GM18951 (cell line): ENCODE measurements at regions not wholly inside any gene's neighbourhood (a gene's known extent, or its start where the extent isn't known, plus 50 kb on each side); places are given as distances from the start of the nearest gene placed in this dataset.

Source experiments
- POLR2A ChIP-seq: IDR thresholded peaks from 4 replicates; pipeline ENCODE4 v1.6.1; 2011; ENCODE audit warnings: mild to moderate bottlenecking; ENCODE audit not compliant: insufficient read length, insufficient read depth; ENCODE audit errors: extremely low read depth
- in situ Hi-C: fragments of 300-500 bp; cut with MboI; formaldehyde crosslinking; loops from one replicate; pipeline ENCODE4 v1.12.0; 2022; ENCODE audit warnings: low sequenced_read_pairs, mixed read lengths, inconsistent platforms; ENCODE audit not compliant: unreplicated experiment

GRCh38 chr15:91472316-91472756 lies 372.3 kb downstream of the SV2B start:
- in situ Hi-C loops = no loop called here

GRCh38 chr15:91473894-91474545 lies 374.0 kb downstream of the SV2B start:
- in situ Hi-C loops = no loop called here
- no peak for TF ChIP-seq POLR2A

More at GRCh38 chr15:91472316-91472756, 372.3 kb downstream of the SV2B start:
- no peak for TF ChIP-seq POLR2A

- in situ Hi-C loops = no loop called here
- no peak for TF ChIP-seq POLR2A
Measured at GRCh38 chr15:91476861-91477260, 376.6 kb upstream of the SLCO3A1 start.

- TF ChIP-seq POLR2A = no peak
- in situ Hi-C loops = no loop called here
Measured at GRCh38 chr15:91478717-91479191, 374.8 kb upstream of the SLCO3A1 start.

GRCh38 chr15:91480426-91480825 lies 373.1 kb upstream of the SLCO3A1 start:
- TF ChIP-seq POLR2A = no peak
- in situ Hi-C loops = no loop called here

GRCh38 chr15:91482799-91483198 lies 370.7 kb upstream of the SLCO3A1 start:
- no peak for TF ChIP-seq POLR2A
- in situ Hi-C loops = no loop called here

GRCh38 chr15:91484141-91484540 lies 369.4 kb upstream of the SLCO3A1 start:
- TF ChIP-seq POLR2A = no peak
- in situ Hi-C loops = no loop called here

- TF ChIP-seq POLR2A = no peak
Measured at GRCh38 chr15:91488452-91488851, 365.1 kb upstream of the SLCO3A1 start.

GRCh38 chr15:91490211-91490610 lies 363.3 kb upstream of the SLCO3A1 start:
- no peak for TF ChIP-seq POLR2A
- in situ Hi-C loops = no loop called here

More at GRCh38 chr15:91488452-91488851, 365.1 kb upstream of the SLCO3A1 start:
- in situ Hi-C loops = no loop called here

- no peak for TF ChIP-seq POLR2A
- in situ Hi-C loops = no loop called here
Measured at GRCh38 chr15:91491101-91491950, 362.2 kb upstream of the SLCO3A1 start.

GRCh38 chr15:91496754-91497691 lies 356.5 kb upstream of the SLCO3A1 start:
- in situ Hi-C loops = no loop called here

GRCh38 chr15:91498046-91498748 lies 355.3 kb upstream of the SLCO3A1 start:
- in situ Hi-C loops = no loop called here
- TF ChIP-seq POLR2A = no peak

More at GRCh38 chr15:91496754-91497691, 356.5 kb upstream of the SLCO3A1 start:
- TF ChIP-seq POLR2A = no peak
